ENCODE measurements at regions not wholly inside any gene's neighbourhood (a gene's known extent, or its start where the extent isn't known, plus 50 kb on each side); places are given as distances from the start of the nearest gene placed in this dataset.

GRCh38 chr12:58089588-58089987, 148.2 kb downstream of the ATP23 start:
- no peaks in the 10 kb centered on the region for H3F3A ChIP-seq (ENCODE audit: control insufficient read depth, insufficient read depth)
- H4K20me1 ChIP-seq (ENCODE audit: control insufficient read depth, insufficient read depth, low read depth, low read length) = no peaks in the 10 kb centered on the region
- H3K4me1 ChIP-seq (ENCODE audit: control insufficient read depth, low read length) = no peaks in the 10 kb centered on the region; the same call in 1 of the 2 replicates
- H3K79me2 ChIP-seq (ENCODE audit: control insufficient read depth, low read length) = no peaks in the 10 kb centered on the region
- TF ChIP-seq, protein P1, sequence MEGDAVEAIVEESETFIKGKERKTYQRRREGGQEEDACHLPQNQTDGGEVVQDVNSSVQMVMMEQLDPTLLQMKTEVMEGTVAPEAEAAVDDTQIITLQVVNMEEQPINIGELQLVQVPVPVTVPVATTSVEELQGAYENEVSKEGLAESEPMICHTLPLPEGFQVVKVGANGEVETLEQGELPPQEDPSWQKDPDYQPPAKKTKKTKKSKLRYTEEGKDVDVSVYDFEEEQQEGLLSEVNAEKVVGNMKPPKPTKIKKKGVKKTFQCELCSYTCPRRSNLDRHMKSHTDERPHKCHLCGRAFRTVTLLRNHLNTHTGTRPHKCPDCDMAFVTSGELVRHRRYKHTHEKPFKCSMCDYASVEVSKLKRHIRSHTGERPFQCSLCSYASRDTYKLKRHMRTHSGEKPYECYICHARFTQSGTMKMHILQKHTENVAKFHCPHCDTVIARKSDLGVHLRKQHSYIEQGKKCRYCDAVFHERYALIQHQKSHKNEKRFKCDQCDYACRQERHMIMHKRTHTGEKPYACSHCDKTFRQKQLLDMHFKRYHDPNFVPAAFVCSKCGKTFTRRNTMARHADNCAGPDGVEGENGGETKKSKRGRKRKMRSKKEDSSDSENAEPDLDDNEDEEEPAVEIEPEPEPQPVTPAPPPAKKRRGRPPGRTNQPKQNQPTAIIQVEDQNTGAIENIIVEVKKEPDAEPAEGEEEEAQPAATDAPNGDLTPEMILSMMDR (IDR thresholded peaks at IDR 0.05; ENCODE audit: low read depth, low read length, poor library complexity, severe bottlenecking) = no peak
- no peak for TF ChIP-seq EZH2phosphoT487 (IDR thresholded peaks at IDR 0.05; ENCODE audit: borderline replicate concordance, low read length)
- no peaks in the 10 kb centered on the region for H3K36me3 ChIP-seq (ENCODE audit: control insufficient read depth, low read length)
- H3K9me2 ChIP-seq (replicated peaks; ENCODE audit: control insufficient read depth, low read length) = no peaks in the 10 kb centered on the region; the same call in 1 of the 2 replicates
- H3K4me3 ChIP-seq (ENCODE audit: low read length) = no peak overlapping the region
- no peak overlapping the region for H3K27ac ChIP-seq (ENCODE audit: low read depth, low read length)
- no peaks in the 10 kb centered on the region for H3K9me3 ChIP-seq (ENCODE audit: control insufficient read depth, insufficient read depth, low read length)
- no peaks in the 10 kb centered on the region for H3K27me3 ChIP-seq (ENCODE audit: control insufficient read depth, low read length)
- H3K4me2 ChIP-seq (ENCODE audit: low read length) = no peak overlapping the region

- H3K4me1 ChIP-seq (ENCODE audit: control insufficient read depth, low read length) = no peaks in the 10 kb centered on the region; the same call in 1 of the 2 replicates
- H3F3A ChIP-seq (ENCODE audit: control insufficient read depth, insufficient read depth) = no peaks in the 10 kb centered on the region
- H3K4me3 ChIP-seq (ENCODE audit: low read length) = no peak overlapping the region
- no peaks in the 10 kb centered on the region for H4K20me1 ChIP-seq (ENCODE audit: control insufficient read depth, insufficient read depth, low read depth, low read length)
- no peaks in the 10 kb centered on the region; the same call in 1 of the 2 replicates for H3K9me2 ChIP-seq (replicated peaks; ENCODE audit: control insufficient read depth, low read length)
- H3K4me2 ChIP-seq (ENCODE audit: low read length) = no peak overlapping the region
- H3K9me3 ChIP-seq (ENCODE audit: control insufficient read depth, insufficient read depth, low read length) = no peaks in the 10 kb centered on the region
- no peaks in the 10 kb centered on the region for H3K36me3 ChIP-seq (ENCODE audit: control insufficient read depth, low read length)
- TF ChIP-seq, protein P1 (IDR thresholded peaks at IDR 0.05; ENCODE audit: low read depth, low read length, poor library complexity, severe bottlenecking) = no peak
- no peak for TF ChIP-seq EZH2phosphoT487 (IDR thresholded peaks at IDR 0.05; ENCODE audit: borderline replicate concordance, low read length)
- no peaks in the 10 kb centered on the region for H3K27me3 ChIP-seq (ENCODE audit: control insufficient read depth, low read length)
- no peaks in the 10 kb centered on the region for H3K79me2 ChIP-seq (ENCODE audit: control insufficient read depth, low read length)
- H3K27ac ChIP-seq (ENCODE audit: low read depth, low read length) = no peak overlapping the region
Measured at GRCh38 chr12:58090685-58091084, 149.3 kb downstream of the ATP23 start.

DNA sequence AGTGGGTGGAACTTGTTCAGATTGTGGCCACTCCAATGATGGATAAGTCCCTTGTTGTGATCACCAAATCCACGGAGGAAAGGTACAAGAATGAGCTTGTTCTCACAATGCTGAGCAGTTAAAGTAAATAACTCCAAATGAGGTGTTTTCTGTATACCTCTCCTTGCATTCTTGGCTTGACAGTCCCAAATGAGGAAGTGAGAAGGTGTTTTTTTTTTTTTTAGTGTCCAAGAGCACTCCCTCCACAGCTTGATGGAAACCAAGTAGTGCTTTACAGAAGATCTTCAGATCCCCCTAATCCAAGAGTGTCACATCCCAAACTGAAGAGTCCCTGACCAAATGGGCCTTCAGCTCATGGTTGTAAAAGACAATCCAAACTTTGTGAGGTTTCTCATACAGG, 153.6 kb downstream of the ATP23 start:
- Histone ChIP-seq H3K27me3 (ENCODE audit: control insufficient read depth, low read length) (no peaks in the 10 kb centered on the region), H3K9me3 (ENCODE audit: control insufficient read depth, insufficient read depth, low read length) (no peaks in the 10 kb centered on the region), H3F3A (ENCODE audit: control insufficient read depth, insufficient read depth) (no peaks in the 10 kb centered on the region), H3K4me1 (ENCODE audit: control insufficient read depth, low read length) (no peaks in the 10 kb centered on the region; the same call in 1 of the 2 replicates), H4K20me1 (ENCODE audit: control insufficient read depth, insufficient read depth, low read depth, low read length) (no peaks in the 10 kb centered on the region), H3K79me2 (ENCODE audit: control insufficient read depth, low read length) (no peaks in the 10 kb centered on the region), H3K4me2 (ENCODE audit: low read length) (no peak overlapping the region), H3K36me3 (ENCODE audit: control insufficient read depth, low read length) (no peaks in the 10 kb centered on the region), H3K4me3 (ENCODE audit: low read length) (no peak overlapping the region), H3K9me2 (replicated peaks; ENCODE audit: control insufficient read depth, low read length) (no peaks in the 10 kb centered on the region; the same call in 1 of the 2 replicates), H3K27ac (ENCODE audit: low read depth, low read length) (no peak overlapping the region)
- TF ChIP-seq EZH2phosphoT487 (IDR thresholded peaks at IDR 0.05; ENCODE audit: borderline replicate concordance, low read length) = no peak
- TF ChIP-seq, protein P1 (IDR thresholded peaks at IDR 0.05; ENCODE audit: low read depth, low read length, poor library complexity, severe bottlenecking) = no peak

Measured in DOHH2 (cell line).